Lower leg skin (tissue), 3 donors: ENCODE measurements at regions not wholly inside any gene's neighbourhood (a gene's known extent, or its start where the extent isn't known, plus 50 kb on each side); places are given as distances from the start of the nearest gene placed in this dataset.
"Not testable (repeated sequence)": the region's sequence is repeated elsewhere in the genome, so short reads cannot be mapped to it uniquely, and the experiment has no call there.

Source experiments
- POLR2A ChIP-seq, 2 donors: fragments of 450-650 bp; IDR thresholded peaks; one replicate each; pipeline ENCODE4 v1.6.1; 2016 to 2017; ENCODE audit warnings: antibody characterized with exemption in 2 of 2, mild to moderate bottlenecking in 1 of 2, moderate library complexity in 1 of 2
- TF ChIP-seq, protein P1 (sequence below), 3 donors: fragments of 450-650 bp; IDR thresholded peaks; one replicate each; pipeline ENCODE4 v1.5.1; 2016; ENCODE audit warnings: antibody characterized with exemption in 3 of 3, mild to moderate bottlenecking in 3 of 3, moderate library complexity in 2 of 3

DNA sequence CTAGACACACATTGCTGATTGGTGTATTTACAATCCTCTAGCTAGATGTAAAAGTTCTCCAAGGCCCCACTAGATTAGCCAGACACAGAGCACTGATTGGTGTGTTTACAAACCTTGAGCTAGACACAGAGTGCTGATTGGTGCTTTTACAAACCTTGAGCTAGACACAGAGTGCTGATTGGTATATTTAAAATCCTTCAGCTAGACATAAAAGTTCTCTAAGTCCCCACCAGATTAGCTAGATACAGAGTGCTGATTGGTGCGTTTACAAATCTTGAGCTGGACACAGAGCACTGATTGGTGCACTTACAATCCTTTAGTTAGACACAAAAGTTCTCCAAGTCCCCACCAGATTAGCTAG is 63.8 kb upstream of the DDHD1 start:
- TF ChIP-seq, protein P1, sequence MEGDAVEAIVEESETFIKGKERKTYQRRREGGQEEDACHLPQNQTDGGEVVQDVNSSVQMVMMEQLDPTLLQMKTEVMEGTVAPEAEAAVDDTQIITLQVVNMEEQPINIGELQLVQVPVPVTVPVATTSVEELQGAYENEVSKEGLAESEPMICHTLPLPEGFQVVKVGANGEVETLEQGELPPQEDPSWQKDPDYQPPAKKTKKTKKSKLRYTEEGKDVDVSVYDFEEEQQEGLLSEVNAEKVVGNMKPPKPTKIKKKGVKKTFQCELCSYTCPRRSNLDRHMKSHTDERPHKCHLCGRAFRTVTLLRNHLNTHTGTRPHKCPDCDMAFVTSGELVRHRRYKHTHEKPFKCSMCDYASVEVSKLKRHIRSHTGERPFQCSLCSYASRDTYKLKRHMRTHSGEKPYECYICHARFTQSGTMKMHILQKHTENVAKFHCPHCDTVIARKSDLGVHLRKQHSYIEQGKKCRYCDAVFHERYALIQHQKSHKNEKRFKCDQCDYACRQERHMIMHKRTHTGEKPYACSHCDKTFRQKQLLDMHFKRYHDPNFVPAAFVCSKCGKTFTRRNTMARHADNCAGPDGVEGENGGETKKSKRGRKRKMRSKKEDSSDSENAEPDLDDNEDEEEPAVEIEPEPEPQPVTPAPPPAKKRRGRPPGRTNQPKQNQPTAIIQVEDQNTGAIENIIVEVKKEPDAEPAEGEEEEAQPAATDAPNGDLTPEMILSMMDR (IDR thresholded peaks at IDR 0.05), result not testable (repeated sequence)
- not testable (repeated sequence) for TF ChIP-seq POLR2A (IDR thresholded peaks at IDR 0.05)
